Jurkat, Clone E6-1 (cell line): ENCODE measurements at regions not wholly inside any gene's neighbourhood (a gene's known extent, or its start where the extent isn't known, plus 50 kb on each side); places are given as distances from the start of the nearest gene placed in this dataset.
"Not testable (repeated sequence)": the region's sequence is repeated elsewhere in the genome, so short reads cannot be mapped to it uniquely, and the experiment has no call there.

Experiments used
- DNase-seq: peaks from one replicate; pipeline ENCODE4 v3.0.0-alpha.2; 2011; ENCODE audit warnings: low read depth, low spot score
- H3K4me3 ChIP-seq: 2 replicates; pipeline ENCODE4 v1.5.1; 2011; ENCODE audit warnings: mild to moderate bottlenecking, low read length, control low read depth, moderate library complexity

DNA sequence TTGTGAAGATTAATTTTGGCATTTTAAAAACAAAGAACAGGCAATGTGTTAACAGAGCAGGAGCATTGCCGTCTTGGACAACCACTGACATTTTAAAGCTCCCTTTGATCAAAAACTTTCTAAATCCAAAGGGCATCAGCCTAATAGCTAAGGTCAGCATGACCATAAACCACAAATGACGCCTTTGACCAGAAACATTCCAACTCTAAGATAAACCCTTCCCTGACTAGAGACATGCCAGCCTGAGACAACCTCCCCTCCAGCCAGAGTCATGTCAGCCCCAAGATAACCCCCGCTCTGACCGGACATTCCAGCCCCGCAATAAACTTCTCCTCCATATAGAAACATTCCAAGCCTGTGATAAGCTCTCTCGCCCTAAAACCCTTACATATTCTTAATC, 949.4 kb upstream of the POT1 start:
- H3K4me3 ChIP-seq = no peak overlapping the region
- no peak for DNase-seq

DNA sequence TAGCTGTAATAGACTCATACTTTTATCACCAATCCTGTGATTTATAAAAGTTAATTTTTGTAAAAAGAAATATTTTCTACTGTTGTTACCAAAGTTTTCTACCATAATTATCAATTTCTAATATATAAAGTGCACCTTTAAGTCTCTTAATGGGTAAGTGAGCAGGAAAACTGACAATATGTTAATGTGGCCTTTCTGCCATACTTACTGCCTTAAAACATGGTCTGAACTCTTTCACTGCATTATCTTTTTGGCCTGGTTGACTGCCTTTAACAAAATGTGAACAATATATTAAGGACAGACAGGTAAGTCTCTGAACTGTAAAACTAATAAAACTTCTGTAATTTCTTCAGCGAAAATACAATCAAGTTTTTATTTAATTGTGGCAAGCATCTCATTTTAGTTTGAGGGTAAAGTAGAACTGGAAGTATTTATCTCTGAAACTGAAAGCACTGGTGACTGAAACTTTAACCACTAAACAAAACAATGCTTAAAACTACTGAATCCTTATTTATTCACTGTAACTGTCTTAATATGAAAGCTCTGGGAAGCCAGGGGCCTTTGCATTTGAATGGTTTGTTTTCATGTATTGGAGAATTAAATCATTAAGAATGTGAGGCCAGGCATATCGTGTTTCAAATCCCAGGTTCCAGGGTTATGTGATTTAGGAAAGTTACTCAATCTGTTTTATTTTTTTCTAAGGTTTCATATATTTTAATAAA, 948.8 kb upstream of the POT1 start:
- H3K4me3 ChIP-seq = no peak overlapping the region
- no peak for DNase-seq

- H3K4me3 ChIP-seq = no peak overlapping the region
- DNase-seq = no peak
These were observed 947.6 kb upstream of the POT1 start for GRCh38 chr7:125877246-125877645.

DNA sequence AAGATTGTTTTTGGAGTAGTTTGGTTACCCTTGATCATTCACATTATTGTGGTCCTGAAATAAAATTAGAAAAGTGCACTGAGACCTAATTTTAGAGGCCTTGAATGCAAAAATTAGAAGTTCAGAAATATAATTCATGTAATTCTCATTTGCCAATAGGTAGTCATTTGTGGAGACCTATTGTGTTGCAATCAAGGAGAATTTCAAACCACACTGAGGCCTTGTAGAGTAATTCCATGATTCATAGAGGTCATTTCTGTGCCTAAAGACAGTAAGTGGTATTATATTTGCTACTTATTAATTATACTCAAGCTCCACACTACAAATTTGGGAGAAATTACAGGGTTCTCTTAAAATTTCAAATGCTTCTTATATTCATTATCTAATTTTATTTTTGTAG, 946.8 kb upstream of the POT1 start:
- no peak for DNase-seq
- no peak overlapping the region for H3K4me3 ChIP-seq

DNA sequence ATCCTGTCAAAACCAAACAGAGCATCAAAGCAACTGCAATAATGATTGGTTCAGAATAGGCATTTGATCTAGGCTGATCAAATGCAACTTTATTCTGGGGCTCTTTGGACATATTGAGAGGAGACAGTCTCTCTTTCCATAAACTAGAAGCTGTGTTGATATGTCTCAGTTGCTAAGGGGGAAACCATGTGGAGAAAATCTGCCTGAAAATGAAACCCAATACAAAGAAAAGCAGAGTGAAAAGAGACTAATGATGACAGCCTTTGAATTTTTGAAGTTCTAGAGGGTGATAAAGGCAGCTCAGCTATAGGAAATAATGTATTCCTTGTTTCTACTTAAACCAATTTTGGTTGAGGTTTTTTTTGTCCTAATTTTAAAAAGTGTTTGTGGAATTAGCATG, 941.8 kb upstream of the POT1 start:
- DNase-seq = no peak

DNA sequence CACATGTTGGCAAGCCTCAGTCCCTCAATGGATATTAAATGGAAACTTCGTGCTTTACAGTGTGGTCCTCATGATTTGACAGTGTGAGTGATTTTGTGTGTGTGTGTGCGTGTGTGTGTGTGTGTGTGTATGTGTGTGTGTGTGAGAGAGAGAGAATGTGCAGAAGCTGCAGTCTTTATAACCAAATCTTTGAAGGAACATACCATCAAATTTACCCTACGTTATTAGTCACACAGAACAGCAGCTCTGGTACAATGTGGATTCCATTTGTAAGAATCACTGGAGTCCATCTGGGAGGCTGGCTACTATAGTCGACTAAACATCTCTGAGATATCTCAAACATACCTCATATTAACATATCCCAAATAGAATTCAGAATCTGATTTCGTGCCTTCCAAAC, 928.0 kb upstream of the POT1 start:
- no peak for DNase-seq
- no peak overlapping the region for H3K4me3 ChIP-seq

More for the DNA sequence above, 941.8 kb upstream of the POT1 start:
- H3K4me3 ChIP-seq = no peak overlapping the region

DNA sequence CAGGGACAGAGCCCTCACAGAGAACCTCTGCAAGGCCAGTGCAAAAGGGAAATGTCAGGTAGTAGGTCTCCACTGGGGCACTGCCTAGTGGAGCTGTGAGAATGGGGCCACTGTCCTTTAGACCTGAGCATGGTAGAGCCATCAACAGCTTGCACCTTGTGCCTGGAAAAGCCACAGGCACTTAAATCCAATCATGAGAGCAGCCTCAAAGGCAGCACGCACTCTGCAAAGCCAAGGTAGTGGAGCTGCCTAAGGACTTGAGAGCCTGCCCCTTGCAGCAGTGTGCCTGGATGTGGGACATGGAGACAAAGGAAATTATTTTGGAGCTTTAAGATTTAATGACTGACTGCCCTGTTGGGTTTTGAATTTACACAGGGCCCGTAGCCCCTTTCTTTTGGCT, 918.5 kb upstream of the POT1 start:
- H3K4me3 ChIP-seq = no peak overlapping the region
- no peak for DNase-seq

DNA sequence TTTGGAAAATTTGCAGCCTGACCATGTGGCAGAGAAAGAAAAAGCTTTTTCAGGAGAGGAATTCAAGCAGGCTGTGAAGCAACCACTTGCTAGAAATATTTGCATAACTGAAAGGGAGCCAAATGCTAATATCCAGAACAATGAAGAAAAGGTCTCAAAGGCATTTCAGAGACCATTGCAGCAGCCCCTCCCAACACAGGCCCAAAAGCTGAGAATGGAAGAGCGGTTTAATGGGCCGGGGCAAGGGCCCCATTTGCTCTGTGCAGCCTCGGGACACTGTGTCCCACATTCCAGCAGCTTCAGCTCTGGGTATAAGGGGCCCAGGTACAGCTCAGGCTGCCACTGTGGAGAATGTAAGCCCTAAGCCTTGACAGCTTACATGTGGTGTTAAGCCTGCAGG, 918.1 kb upstream of the POT1 start:
- no peak for DNase-seq
- no peak overlapping the region for H3K4me3 ChIP-seq

GRCh38 chr7:125847055-125847454, 917.4 kb upstream of the POT1 start:
- DNase-seq = no peak

GRCh38 chr7:125845686-125846085, 916.1 kb upstream of the POT1 start:
- DNase-seq = no peak

More at GRCh38 chr7:125847055-125847454, 917.4 kb upstream of the POT1 start:
- no peak overlapping the region for H3K4me3 ChIP-seq

DNA sequence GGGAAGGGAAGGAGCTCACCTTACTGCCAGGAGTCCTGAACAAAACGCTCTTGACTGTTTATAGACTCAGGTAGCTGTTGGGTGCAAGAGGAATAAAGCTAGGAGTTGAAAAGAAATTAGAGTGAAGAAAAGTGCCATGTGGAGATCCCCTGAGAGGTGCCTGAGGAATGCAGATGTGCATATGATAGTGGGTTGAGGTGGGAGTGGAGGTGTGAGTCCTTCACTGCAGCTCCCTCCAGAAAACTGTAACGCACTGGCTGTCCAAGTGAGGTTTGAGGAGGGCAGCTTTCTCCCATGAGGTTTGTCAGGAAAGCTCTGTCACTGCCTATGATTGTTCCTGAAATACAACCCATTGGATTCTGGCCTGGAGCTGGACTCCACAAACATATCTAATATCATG, 904.8 kb upstream of the POT1 start:
- no peak overlapping the region for H3K4me3 ChIP-seq
- no peak for DNase-seq

More at GRCh38 chr7:125845686-125846085, 916.1 kb upstream of the POT1 start:
- no peak overlapping the region for H3K4me3 ChIP-seq

GRCh38 chr7:125833839-125834238, 904.2 kb upstream of the POT1 start:
- DNase-seq = no peak
- H3K4me3 ChIP-seq = no peak overlapping the region

DNA sequence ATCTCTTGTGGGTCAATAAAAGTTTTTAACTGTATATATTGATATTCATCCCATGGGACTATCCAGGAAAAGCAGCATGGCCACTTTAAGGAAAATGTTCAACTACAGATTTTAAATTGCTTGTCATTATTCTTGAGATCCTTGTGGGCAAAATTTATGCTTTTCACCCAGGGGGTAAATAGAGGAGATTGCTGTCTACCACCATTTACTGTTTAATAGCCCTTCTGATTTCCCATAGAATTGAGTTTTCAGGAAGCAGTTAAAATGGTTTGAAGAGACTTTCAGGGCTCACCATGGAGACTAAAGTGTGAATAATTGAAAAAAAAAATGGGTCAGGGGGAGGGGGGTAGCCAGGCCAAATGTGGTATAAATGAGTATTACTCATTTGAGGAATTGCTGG, 901.1 kb upstream of the POT1 start:
- no peak for DNase-seq
- no peak overlapping the region for H3K4me3 ChIP-seq

DNA sequence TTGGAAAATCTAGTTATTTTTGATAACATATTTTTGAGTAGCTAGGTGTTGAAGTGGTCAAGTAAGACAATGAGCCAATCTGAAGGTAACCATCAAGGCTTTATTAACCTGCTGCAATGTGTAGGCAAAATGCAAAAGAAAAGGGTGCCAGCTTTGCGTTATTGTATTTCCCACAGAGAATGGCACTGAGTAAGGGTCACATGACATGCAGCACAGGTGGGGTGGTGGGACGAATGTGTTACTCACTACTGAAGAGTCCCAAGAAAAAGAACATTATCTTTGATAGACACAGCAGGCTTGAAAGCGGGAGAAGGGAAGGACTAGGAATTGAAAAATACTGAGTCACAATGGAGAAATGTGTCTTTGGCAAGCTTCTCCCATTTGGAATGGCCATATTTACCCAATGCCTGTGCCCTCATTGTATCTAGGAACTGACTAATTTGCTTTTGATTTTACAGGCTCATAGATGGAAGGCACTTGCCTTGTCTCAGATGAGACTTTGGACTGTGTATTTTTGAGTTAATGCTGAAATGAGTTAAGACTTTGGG, 898.6 kb upstream of the POT1 start:
- DNase-seq = no peak
- H3K4me3 ChIP-seq = no peak overlapping the region

GRCh38 chr7:125823538-125823937, 893.9 kb upstream of the POT1 start:
- no peak overlapping the region for H3K4me3 ChIP-seq
- DNase-seq = no peak

- DNase-seq = no peak
- no peak overlapping the region for H3K4me3 ChIP-seq
These were observed 890.9 kb upstream of the POT1 start for GRCh38 chr7:125820495-125820894.

GRCh38 chr7:125814100-125814499, 884.5 kb upstream of the POT1 start:
- no peak overlapping the region for H3K4me3 ChIP-seq
- DNase-seq = no peak

DNA sequence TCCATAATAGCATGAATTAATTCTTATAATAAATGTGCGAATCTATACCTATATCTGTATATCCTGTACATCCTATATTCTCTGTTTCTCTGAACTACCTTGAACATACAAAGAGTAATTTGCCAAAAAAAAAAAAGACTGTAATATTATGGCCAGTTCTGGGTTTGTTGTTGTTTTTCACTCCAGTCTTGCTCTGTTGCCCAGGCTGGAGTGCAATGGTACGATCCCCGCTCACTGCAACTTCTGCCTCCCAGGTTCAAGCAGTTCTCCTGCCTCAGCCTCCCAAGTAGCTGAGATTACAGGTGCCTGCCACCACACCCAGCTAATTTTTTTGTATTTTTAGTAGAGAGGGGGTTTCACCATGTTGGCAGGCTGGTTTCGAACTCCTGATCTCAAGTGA, 876.9 kb upstream of the POT1 start:
- DNase-seq, H3K4me3 ChIP-seq: not testable (repeated sequence)

GRCh38 chr7:125804273-125804672, 874.6 kb upstream of the POT1 start:
- DNase-seq = no peak
- H3K4me3 ChIP-seq = no peak overlapping the region

DNA sequence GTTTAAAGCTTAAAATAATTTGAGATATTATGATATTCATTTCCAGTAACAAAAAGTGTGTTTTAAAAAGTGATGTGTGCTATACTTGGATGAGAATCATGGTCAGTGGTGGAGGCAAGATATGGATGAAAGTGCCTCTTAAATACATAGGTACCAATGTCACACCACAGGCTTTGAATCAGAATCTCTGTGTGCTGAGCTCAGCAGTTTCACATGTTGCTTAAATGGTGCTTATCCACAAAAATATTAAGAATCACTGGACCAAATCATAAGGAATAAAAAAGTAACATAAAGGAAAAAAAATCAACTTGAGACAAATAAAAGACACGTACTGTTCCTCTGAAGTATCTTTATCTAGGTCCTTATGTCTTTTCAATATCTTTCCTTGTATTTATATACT, 850.5 kb upstream of the POT1 start:
- no peak for DNase-seq
- H3K4me3 ChIP-seq = no peak overlapping the region

GRCh38 chr7:125775317-125775716, 845.7 kb upstream of the POT1 start:
- no peak overlapping the region for H3K4me3 ChIP-seq
- DNase-seq = no peak
